Activated CD4-positive, alpha-beta T cell treated with anti-CD3 and anti-CD28 coated beads, Interleukin-10, Interleukin-2, amounts not matched to agents 100 ng/mL and 50 ng/mL, durations not matched to agents 16 hours and 8 hours (primary cell): ENCODE measurements at regions not wholly inside any gene's neighbourhood (a gene's known extent, or its start where the extent isn't known, plus 50 kb on each side); places are given as distances from the start of the nearest gene placed in this dataset.

ENCODE experiments used
- DNase-seq: peaks from one replicate; pipeline ENCODE4 v3.0.0-alpha.2; 2020

DNA sequence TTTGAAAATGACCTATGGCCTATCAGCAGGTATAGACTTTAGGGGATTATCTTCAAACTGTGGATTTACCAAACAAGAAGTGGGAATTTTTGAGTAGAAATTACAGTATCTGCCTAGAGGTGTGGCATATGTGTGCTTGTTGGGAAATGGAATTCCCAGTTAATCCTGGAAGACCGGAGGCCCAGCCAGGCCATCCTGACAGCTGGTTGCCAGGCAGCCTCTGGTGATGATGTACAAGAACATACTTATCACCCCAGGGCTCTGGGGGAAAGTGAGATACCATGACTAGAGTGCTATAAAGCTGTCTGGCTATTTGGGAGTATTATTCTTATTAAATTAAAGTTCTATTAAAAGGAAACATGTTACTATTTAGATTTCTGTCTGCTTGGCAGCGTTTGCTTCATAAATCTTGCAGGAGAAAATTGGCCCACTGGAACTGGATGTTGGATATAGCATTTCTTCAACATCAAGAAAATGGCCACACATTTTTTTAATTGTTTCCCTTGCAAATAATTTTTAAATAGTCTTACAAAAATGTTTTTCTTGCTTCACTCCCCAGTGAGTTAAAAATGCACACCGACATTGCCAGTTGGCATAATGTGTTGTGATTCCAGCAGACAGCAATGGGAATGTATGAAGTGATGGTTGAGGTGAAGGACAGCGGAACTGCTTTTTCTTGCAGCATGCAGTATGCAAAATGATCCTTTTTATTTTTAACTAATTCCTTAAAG lies 187.8 kb downstream of the MYLK4 start:
- no peak for DNase-seq

DNA sequence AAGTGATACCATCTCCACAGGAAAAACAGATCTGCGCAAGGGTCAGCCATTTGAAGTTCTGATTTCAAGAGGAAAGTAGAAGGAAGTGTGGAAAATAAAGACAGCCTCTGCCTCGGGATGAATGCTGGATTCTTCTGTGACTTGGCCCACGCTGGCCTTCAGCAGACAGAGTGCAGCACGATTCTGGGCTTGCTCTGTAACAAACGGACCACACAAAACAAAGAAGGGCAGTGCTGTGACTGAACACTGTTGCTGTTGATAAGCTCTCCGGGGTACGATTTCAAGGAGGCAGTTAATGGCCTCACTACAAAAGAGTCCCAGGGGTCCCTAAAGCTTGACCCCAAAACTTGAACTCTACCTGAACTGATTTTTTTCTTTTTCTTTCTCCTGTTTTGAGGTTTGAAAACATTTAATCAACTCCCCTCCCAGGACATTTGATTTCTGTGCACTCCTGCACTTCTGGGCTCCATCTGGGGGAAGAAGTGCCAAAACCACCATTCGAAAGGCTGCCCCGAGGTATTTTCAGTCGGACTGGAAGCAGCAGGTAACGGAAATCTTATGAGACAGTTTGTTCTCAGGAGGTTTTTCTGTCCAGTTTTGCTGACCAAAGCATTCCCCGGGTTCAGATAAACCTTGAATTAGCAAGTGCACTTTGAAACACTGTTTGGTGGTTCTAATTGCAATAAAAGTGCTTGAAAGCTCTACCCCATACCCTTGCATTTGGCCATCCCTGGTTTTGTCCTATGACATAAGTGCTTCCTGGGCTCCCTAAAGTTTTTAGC lies 189.6 kb downstream of the MYLK4 start:
- DNase-seq, result no peak

DNA sequence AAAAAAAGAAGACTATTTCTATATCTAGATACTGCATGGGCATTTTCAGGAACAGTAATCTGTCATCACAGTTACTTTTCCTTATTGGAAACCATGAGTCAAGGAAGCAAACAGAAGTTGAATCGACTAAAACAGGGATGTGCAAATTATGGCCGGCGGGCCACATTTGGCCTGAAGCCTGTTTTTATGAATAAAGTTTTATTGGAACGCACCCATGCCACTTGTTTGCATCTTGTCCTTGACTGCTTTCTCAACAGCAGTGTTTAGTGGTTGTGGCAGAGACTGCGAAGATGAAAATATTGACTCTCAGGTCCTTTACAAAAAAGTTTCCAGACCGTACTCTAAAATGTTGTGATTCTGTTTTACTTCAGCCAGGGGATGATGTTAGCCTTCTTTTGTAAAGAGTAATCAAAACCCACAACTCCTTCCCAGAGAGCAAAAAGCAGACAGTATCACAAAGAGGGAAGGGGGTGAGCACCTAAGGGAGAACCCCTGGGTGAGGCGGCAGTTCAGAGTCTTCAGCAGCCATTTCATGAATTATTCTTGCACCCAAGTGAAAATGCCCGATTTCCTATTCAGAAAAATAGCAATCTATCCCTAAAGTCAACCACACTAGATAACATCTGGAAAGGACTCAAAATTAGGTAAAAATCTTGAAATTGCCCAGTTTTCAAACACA lies 190.4 kb downstream of the MYLK4 start:
- no peak for DNase-seq

DNA sequence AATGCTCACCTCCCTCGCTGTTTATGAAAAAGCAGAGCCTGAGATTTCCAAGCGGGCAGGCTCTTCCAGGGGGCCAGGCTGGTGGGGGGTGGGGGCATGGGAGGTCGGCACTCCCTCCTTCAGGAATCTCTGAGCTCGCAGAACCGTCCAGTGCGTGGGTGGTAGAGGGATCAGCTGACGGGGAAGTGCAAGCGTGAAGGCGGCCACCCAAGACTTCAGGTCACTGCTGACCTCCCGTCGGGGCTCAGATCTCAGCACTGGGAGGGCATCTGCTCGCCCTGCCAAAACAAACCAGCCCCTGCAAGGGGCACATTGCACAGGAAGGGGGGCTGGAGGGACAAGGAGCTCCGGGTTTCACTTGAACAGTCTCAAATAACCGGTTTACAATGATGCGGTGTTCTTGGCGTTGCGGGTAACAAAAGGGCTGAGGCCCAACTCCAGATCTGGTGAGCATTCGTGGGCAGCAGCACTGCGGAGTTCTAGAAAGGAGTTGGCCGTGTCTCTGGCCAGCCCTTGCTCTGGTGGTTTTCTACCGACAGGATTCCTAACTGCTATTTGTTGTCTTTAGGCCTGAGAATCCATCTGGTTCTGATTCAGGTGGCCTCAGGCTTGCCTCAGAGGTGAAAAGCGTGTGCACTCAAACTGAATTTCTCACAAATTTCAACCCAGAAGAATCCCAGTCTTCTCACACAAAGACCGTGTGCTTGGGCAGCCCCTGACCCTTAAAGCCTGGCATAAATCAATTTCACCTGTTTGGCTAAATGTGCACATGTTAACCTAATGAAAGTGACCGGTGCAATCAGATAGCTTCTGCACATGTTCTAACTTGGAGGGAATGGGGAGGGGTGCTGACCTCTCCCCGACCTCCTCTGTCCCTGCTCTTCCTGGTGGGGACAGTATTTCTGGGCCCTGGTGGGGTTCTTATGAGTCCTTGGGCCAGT lies 191.6 kb downstream of the MYLK4 start:
- no peak for DNase-seq

DNA sequence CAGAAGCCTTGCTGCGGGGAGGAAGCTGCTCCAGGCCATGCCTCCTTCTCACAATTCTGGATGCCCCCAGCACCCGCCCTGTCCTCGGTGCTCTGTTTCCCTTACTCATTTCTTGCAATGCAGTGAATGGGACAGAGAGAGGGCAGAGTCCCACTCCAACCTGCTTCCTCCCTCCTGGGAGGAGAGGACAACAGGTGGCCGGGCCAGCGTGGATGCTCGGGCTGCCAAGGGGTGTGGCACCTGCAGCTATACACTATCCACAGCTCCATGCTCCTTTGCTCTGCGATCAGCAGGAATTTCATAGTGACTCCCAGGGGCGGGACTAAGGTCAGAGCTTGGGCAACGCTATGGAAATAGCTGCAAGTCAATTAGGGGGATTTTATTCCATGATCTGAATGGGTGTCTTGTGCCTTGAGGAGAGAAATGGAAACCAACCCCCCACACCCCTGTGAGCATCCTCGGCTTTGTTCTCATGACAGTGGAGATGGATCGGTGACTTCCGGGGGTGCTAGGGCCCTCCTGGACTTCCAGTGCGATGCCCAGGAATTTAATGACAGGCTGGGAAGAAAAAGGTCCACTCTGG lies 192.5 kb downstream of the MYLK4 start:
- no peak for DNase-seq

DNA sequence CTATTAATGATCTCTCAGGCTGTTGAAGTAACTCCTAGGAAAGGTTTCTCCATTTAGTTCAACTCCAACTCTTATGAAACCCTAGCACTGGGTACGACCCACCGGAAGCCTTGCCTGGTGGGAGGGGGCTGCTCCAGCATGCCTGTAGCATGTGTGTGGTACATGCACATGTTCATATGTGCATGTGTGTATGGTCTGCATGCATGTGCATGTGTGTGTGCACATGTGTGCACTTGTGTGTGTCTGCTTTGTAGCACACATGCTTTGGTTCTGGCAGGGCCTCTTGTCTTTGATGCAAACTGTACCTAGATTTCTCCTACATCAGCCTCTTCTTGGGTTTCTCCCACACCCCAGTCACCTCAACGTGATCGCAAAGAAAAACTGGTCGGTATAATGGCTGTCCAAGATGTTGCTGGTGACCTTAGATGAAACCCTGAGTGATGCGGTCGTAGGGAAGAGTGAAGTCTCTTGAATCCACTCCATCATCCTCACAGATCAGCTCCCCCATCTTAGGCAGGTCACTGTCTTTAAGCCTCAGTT lies 193.5 kb downstream of the MYLK4 start:
- DNase-seq, result no peak

DNA sequence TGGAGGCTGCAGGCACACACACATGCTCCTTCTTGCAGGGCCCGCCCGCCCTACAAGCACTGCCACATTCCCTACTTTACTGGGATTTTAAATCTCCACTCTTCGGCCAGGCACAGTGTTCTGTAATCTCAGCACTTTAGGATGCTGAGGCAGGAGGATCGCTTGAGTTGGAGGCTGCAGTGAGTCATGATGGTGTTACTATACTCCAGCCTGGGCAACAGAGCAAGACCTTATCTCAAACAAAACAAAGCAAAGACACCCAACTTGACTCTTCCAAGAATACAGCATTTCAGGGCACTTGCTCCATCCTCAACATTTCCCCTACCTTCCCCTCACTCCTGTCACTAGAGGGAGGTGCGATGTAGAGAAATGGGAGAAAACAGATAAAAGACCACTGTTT lies 194.0 kb downstream of the MYLK4 start:
- DNase-seq, result no peak

DNA sequence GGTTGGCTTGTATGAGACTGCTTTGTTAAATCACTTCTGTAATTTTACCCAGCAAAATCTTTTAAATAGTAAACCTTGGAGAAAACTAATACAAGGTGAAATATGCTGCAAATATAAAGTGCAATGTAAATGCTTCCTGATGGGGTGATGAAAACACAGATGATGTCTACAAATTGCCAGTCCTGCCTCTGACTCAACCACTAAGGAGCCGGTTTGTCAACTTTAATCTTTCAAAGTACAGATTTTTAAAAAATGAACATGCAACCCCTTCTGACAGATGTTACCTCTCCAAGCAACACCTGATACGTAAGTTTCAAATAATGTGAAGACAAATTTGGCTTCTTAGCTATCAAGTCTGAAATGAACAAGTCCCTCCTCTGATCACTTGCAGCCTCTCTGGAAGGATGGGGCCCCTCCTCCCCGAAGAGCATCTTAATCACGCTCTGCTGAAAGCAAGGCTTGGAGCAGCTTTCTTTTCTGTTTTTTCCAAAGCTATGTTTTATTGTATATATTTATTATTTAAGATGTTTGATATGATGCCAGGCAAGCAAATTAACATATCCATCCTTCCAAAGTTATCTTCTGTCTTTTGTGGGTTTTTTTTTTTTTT lies 196.0 kb downstream of the MYLK4 start:
- DNase-seq, result no peak

DNA sequence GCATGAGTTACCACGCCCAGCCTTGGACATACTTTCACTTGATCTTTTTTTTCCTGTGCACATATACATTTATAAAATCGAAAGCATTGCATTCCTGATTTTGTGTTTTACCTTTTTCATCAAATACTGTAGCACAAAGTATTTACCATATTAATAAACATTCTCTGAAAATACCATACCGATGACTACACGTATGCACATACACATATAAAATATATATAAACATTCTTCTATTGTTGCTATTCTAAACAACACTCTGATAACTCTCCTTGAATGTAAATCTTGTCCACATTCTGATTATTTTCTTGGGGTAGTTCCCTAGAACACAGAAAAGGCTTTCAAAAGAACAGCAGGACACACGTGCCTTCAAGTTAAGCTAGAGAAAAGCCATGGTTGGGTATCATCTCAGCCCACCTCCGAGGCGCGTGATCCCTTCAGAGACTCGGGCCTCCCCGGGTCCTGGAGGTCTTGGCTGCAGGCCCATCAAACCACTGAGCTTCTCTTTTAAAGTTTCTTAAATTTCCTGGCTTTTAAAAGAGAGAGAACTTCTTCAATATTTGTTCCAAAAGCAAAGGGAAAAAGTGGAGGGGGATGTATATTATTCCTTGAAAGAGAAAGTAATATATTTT lies 198.1 kb downstream of the MYLK4 start:
- no peak for DNase-seq

DNA sequence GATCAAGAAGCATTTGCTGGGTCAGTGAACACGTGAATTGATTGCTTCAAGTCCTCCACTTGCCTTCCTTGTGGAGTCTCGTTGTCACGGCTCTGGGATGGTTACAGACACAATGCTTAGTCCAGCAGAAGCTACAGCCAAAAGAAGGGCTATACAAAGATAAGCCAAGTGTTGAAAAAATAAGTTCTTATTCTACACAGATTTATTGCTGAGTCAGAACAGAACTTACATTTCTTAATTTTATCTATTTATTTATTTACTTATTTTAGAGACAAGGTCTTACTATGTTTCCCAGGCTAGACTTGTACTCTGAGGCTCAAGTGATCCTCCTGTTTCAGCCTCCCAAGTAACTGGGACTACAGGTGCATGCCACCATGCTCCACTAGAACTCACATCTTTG lies 199.0 kb downstream of the MYLK4 start:
- no peak for DNase-seq

DNA sequence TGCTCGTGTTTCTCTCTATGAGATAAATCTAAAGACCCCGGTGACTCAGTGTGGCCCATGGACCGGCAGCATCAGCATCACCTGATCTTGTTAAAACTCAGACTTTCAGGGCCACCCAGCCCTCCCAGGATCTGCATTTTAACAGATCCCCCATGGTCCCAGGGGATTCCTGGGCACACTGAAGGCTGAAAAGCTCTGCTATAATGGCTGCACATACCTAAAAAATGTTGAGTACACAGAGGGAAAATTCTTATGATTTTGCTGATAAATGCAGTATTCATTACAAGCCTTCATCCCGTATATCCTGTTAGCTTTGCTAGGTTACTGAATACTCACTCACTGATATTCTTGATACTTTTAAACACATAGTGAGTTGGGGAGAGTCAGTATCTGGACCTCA lies 200.5 kb downstream of the MYLK4 start:
- no peak for DNase-seq

DNA sequence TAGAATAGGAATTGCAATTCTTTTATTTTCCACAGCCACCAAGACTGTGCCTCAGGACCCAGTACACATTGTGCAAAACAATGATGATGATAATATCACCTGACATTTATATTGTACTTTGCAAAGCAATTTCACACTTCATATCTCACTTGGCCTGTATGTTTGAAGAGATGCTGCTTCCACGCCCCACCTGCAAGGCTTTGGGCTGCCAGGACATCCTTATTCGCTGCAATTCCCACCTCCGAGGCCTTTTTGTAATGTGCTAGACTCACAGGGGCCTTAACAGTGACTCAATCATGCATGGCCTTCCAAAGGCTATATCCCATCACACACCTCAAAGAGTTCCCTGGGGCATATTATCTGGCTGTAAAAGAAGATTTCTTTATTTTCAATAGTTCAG lies 200.9 kb downstream of the MYLK4 start:
- no peak for DNase-seq

DNA sequence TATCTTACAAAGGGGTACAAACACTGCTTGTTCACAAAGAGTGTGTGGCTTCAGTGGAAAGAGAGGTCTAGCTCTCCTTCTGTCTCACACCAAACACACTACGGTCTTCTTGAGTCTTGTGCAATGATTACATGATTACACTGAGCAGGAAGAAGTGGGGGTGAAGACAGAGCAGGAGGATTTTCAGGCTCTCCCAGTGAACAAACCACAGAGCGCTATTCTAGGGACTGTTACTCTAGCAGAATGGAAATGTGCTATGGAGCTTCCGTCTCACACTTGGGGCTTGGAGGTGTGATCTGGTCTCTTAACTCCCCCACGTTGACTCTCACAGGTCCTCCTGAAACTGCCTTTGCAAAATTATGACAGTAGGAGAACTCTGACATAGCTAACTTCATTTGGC lies 203.4 kb downstream of the MYLK4 start:
- DNase-seq, result no peak

DNA sequence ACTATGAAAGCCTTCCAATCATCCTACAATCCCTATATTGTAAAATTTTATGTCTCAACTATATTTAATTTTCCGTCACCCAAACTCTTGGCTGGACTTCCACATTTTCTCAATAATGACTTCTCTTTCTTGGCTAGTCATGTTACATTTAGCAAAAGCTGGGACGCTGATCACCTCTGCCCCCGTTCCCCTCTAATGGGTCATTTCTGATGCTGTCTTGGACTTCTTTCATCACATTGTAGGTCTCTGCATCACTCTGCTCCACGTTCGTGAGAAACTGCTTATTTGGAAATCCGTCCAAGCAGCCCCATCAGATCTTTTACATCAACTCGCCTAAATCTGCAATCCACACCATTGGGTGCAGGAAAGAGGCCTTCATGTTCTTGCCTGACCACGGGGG lies 203.8 kb downstream of the MYLK4 start:
- no peak for DNase-seq

DNA sequence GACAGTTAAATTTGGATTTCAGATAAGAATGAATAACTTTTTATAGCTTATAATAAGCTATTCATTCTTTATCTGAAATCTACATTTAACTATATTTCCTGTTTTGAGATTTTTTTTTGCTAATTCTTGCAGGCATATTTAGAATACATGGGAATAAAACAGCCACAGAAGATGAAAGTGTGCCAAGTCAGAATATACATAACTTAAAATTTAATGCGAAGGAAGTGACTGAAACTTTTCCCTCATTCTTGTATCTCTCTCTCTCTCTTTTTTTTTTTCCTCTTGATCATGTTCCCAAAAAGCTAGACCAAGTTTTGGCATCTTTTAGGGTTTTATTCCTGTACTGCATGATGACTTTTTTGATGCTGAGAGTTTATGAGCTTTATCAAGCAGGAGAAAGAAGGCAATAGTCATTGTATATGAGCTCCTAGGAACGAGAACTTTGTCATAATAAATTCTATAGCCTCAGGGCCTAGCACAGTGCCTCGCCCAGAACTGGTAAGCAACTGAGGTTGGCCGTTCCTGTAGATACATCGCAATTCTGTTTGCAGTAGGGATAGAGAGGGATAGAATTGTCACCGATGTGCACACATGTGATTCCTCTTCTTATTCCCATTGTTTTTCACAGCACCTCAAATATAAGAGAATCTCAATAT lies 205.2 kb downstream of the MYLK4 start:
- no peak for DNase-seq

DNA sequence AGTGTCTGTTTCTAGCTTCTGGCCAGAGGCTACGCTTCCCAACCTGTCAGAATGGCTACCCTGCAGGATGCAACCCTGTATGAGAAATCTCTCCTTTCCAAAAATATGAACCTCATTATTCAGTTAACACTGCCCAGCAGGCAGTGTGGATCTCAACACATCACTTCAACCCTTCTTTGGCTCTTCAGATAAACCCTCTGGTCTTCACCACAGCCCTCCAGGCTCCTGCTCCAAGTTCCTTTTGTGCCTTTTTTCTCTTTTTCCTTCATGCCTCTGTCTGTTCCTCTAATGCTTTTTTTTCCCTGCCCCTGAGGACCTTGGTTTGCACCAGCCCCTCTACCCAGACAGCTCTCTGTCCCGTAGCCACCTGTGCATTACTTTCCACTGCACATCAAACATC lies 207.4 kb downstream of the MYLK4 start:
- DNase-seq, result no peak

DNA sequence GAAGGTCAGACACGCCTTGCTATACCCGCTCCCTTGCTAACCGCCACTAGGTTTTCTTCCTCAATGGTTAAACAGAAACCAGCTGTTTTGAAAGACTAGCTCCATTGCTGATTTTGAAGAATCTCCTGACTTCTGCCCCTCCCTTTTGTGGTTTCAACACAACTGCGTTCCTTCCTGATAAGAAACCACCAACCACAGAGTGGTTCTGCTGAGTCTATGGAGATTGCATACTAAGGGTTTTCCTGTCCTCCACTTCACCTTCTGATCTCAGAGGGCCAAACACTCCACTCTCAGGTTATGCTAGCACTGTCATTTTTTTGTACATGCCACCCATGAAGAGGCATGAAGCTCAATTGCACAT lies 207.9 kb downstream of the MYLK4 start:
- peak; percentile 89 for DNase-seq

DNA sequence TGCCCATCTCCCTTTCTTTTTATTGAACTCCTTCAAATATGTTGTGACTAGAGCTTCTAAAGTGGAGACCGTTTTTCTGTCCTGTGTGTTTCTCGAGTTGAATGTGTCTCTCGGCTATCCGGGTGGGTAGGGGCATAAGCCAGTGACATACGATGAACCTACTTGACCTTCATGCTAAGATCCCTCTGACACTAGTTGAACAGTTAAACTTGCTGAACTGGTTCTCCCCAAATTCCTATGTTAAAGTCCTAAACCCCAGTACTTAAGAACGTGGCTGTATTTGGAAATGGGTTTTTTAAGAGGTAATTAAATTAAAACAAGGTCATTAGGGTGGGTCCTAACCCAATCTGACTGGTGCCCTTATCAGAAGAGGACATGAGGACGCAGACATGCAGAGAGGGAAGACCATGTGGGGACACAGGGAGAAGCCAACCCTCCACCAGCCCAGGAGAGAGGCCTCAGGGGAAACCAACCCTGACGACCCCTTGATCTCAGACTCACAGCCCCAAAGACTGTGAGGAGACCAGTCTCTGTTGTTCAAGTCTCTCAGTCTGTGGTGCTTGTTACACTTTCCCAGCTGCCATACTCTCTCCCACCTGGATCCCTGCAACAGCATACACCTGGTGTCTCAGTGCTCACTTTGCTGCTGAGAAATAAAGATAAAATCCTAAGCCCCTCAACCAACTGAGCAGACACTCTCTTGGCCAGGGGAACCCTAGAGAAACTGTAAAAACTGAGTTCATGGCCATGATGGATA lies 208.4 kb downstream of the MYLK4 start:
- DNase-seq, result no peak

DNA sequence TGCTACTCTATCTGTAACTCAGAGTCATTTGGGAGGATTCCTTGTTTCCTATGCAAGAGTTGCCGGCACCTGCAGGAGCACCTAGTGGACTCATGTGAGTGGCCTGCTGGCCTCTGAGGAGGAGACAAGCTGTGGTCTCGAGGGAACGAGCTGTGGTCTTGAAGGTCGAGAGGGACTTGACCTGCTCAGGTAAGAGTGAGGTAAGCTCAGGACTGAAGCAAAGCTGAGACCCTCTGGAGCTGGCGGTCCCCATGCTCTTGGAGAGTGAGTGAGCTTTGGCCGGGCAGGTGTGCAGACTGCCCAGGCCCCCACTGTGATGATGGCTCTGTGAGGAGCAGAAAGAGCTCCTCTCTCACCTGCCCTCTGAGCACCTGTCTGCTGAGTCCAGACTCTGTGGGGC lies 214.3 kb downstream of the MYLK4 start:
- DNase-seq, result no peak

DNA sequence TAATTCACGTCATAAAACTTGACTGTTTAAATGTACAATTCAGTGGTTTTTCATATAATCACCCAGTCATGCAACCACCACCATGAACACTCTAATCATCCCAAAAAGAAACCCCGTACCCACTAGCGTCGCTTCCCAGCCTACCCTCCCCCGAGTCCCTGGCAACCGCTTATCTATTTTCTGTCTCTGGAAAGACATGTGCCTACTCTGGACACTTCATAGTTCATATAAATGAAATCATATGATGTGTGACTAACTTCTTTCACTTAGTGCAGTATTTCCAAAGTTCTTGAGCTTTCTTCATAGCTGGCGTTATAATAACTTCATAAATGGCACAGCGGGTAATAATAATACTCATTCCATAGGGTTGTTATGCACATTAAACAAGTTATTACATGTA lies 215.2 kb downstream of the MYLK4 start:
- no peak for DNase-seq
